Neural cell (in vitro differentiated cells): ENCODE measurements at regions not wholly inside any gene's neighbourhood (a gene's known extent, or its start where the extent isn't known, plus 50 kb on each side); places are given as distances from the start of the nearest gene placed in this dataset.

Experiments
- EP300 ChIP-seq: fragments of 450-650 bp; conservative IDR thresholded peaks from 2 replicates; pipeline ENCODE4 v1.6.1; 2014; ENCODE audit warnings: antibody characterized with exemption, mild to moderate bottlenecking, moderate library complexity; ENCODE audit not compliant: poor library complexity, severe bottlenecking
- EZH2 ChIP-seq: fragments of 200-600, 300-800 bp; shearing (Covaris generic), sonication (generic); IDR thresholded peaks from 2 replicates; pipeline ENCODE4 v1.6.1; 2014; ENCODE audit warnings: antibody characterized with exemption, low read length, borderline replicate concordance, mild to moderate bottlenecking; ENCODE audit not compliant: insufficient read depth, poor library complexity, severe bottlenecking
- MXI1 ChIP-seq: fragments of 450-650 bp; conservative IDR thresholded peaks from 2 replicates; pipeline ENCODE4 v1.6.1; 2014; ENCODE audit warnings: antibody characterized with exemption, mild to moderate bottlenecking; ENCODE audit not compliant: poor library complexity, severe bottlenecking
- POLR2AphosphoS5 ChIP-seq: IDR thresholded peaks from 2 replicates; pipeline ENCODE4 v1.6.1; 2012
- RAD21 ChIP-seq: fragments of 450-650 bp; conservative IDR thresholded peaks from 2 replicates; pipeline ENCODE4 v1.6.1; 2014; ENCODE audit warnings: antibody characterized with exemption, mild to moderate bottlenecking, moderate library complexity
- SMC3 ChIP-seq: fragments of 450-650 bp; conservative IDR thresholded peaks from 2 replicates; pipeline ENCODE4 v1.6.1; 2014; ENCODE audit warnings: antibody characterized with exemption, mild to moderate bottlenecking, moderate library complexity; ENCODE audit not compliant: poor library complexity
- TAF1 ChIP-seq: IDR thresholded peaks from 2 replicates; pipeline ENCODE4 v1.6.1; 2012; ENCODE audit warnings: low read depth
- TF ChIP-seq, protein P1 (sequence below): fragments of 450-650 bp; IDR thresholded peaks from 2 replicates; pipeline ENCODE4 v1.5.1; 2014; ENCODE audit warnings: antibody characterized with exemption, mild to moderate bottlenecking, moderate library complexity; ENCODE audit not compliant: poor library complexity, severe bottlenecking
- TF ChIP-seq, protein P2 (sequence below): IDR thresholded peaks from 2 replicates; pipeline ENCODE4 v1.6.1; 2012; ENCODE audit warnings: borderline replicate concordance

DNA sequence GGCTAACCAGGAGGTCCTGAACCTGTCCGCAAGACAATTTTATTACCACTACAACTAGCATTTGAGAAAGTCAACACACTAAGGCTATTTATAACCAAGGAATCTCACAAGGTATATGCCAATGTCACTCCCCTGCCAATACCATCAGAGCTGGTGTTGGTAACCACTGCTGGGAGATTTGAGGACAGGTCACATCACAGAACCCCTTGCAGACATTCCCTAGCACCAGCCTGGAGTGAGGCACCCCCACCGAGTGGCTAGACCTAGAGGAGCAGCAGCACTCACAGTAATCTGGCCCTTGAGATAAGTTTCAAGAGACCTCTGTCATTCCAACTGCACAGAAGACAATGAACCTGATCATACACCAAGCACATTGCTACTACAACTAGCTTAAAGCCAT lies 483.2 kb downstream of the MMUT start:
- no peak for TF ChIP-seq EP300
- TF ChIP-seq SMC3 = no peak
- no peak for TF ChIP-seq TAF1
- TF ChIP-seq, protein P1, sequence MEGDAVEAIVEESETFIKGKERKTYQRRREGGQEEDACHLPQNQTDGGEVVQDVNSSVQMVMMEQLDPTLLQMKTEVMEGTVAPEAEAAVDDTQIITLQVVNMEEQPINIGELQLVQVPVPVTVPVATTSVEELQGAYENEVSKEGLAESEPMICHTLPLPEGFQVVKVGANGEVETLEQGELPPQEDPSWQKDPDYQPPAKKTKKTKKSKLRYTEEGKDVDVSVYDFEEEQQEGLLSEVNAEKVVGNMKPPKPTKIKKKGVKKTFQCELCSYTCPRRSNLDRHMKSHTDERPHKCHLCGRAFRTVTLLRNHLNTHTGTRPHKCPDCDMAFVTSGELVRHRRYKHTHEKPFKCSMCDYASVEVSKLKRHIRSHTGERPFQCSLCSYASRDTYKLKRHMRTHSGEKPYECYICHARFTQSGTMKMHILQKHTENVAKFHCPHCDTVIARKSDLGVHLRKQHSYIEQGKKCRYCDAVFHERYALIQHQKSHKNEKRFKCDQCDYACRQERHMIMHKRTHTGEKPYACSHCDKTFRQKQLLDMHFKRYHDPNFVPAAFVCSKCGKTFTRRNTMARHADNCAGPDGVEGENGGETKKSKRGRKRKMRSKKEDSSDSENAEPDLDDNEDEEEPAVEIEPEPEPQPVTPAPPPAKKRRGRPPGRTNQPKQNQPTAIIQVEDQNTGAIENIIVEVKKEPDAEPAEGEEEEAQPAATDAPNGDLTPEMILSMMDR = no peak
- TF ChIP-seq RAD21 = no peak
- TF ChIP-seq EZH2 = no peak
- no peak for TF ChIP-seq POLR2AphosphoS5
- TF ChIP-seq, protein P2, sequence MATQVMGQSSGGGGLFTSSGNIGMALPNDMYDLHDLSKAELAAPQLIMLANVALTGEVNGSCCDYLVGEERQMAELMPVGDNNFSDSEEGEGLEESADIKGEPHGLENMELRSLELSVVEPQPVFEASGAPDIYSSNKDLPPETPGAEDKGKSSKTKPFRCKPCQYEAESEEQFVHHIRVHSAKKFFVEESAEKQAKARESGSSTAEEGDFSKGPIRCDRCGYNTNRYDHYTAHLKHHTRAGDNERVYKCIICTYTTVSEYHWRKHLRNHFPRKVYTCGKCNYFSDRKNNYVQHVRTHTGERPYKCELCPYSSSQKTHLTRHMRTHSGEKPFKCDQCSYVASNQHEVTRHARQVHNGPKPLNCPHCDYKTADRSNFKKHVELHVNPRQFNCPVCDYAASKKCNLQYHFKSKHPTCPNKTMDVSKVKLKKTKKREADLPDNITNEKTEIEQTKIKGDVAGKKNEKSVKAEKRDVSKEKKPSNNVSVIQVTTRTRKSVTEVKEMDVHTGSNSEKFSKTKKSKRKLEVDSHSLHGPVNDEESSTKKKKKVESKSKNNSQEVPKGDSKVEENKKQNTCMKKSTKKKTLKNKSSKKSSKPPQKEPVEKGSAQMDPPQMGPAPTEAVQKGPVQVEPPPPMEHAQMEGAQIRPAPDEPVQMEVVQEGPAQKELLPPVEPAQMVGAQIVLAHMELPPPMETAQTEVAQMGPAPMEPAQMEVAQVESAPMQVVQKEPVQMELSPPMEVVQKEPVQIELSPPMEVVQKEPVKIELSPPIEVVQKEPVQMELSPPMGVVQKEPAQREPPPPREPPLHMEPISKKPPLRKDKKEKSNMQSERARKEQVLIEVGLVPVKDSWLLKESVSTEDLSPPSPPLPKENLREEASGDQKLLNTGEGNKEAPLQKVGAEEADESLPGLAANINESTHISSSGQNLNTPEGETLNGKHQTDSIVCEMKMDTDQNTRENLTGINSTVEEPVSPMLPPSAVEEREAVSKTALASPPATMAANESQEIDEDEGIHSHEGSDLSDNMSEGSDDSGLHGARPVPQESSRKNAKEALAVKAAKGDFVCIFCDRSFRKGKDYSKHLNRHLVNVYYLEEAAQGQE = no peak
- TF ChIP-seq MXI1 = no peak
